SW 1271 (cell line): ENCODE measurements at regions not wholly inside any gene's neighbourhood (a gene's known extent, or its start where the extent isn't known, plus 50 kb on each side); places are given as distances from the start of the nearest gene placed in this dataset.
"Not testable (repeated sequence)": the region's sequence is repeated elsewhere in the genome, so short reads cannot be mapped to it uniquely, and the experiment has no call there.

ENCODE experiments used
- DNase-seq, 2 experiments: peaks; one replicate each; lab custom pipeline; 2025; lab: John Stamatoyannopoulos, UW

DNA sequence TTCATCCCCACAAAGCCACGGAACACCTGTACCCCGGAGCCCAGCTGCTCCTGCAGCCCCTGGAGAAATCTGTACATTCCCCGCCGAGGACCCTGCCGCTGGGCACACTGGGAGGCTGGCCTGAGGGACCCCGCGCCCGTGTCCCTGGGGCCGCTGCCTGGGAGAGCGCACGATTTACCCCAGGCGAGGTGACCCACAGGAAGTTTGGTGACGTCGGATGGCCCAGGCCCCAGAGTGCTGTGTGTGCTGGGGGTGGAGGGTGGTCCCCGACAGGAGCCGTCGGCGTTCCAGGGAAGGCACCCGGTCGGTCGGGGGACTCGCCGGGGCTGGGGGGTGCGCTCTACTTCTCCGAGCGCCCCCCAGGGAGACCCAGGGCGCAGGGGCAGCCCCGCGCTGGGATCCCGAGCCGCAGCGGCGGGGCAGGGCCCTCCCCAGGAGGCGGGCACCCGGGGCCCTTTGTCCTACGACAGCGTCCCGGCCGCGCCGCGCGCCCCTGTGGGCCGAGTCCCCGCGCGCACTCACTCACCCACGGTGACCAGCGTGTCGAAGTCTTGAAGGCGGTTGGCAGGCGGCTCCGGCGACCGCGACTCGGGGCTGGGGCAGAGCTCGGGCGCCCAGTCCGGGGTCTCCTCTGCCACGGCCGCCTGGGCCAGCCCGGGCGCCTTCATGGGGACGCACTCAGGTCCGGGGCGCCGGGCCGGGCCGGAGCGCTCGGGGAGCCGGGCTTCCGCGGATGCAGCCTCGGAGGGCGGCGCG, 206.4 kb upstream of the PRKX start:
- DNase-seq, result not testable (repeated sequence)

DNA sequence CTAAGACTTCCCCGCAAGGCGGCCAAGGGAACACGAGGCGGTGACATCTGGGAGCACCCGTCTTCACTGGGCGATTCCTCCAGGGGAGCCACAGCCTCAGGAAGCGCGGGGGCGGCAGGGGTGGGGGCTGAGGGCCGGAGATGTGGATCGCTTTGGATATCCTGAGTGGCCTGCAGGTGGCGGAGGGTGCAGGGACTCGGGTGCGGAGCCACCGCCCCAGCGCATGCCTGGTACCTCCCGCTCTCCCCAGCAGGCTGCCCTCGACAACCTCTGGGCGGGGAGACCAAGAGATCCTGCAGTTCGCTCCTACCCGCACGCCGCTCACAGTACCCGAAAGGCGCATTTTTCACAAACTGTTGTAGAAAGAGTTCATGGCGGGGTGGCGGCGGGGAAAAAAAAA, 201.4 kb upstream of the PRKX start:
- not testable (repeated sequence) for DNase-seq

DNA sequence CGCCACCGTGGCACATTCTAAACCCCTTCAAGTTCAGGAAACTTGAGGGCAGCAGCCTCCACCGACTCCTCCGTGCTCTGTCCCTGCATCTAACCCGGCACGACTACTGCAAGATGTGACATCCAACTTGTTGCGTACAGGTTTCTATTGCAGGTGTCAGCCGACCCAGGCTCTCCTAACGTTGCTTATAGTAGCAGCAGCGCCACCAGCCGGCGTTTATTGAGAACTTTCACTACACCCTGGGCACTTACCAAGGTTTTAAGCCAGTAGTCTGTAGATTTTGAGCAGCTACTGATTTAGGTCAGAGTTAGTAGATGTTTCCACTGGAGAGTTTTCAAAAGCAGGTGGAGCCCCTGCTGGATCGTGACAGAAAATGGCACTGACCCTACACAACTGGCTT, 200.6 kb upstream of the PRKX start:
- not testable (repeated sequence) for DNase-seq

DNA sequence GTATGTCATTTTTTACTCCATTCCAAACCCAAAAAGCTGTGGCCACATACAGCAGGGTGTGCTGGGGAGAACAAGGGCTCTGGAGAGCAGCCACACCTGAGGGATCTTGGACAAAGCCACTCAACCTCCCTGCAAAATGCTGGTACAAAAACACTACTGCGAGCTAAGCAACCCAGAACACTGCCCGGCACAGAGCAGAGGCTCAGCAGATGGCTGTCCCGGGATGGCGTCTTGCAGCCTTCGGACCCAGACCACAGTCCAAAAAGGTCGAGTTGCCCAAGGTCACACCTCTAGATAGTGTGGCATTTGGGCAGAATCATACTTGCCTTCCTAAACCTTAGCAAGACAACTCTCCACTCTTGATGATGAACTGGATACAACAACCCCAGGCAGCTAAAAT, 197.6 kb upstream of the PRKX start:
- not testable (repeated sequence) for DNase-seq

DNA sequence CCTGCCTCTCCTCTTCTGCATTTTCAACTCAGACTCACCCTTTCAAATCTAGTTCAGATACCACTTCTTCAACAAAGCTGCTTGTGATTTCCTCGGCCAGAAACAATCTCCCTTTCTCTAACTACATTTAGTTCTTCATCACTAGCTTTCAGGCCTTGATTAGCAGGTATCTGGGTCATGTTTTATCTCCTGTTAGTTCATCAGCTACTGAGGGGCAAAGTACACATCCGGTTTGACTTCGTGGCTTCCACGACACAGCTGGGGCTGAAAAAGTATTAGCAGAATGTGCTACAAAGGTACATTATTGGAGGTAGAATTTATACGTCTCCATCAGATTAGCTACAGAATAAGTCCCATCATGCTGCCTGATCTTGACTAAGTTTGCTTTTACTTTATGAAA, 197.2 kb upstream of the PRKX start:
- not testable (repeated sequence) for DNase-seq

DNA sequence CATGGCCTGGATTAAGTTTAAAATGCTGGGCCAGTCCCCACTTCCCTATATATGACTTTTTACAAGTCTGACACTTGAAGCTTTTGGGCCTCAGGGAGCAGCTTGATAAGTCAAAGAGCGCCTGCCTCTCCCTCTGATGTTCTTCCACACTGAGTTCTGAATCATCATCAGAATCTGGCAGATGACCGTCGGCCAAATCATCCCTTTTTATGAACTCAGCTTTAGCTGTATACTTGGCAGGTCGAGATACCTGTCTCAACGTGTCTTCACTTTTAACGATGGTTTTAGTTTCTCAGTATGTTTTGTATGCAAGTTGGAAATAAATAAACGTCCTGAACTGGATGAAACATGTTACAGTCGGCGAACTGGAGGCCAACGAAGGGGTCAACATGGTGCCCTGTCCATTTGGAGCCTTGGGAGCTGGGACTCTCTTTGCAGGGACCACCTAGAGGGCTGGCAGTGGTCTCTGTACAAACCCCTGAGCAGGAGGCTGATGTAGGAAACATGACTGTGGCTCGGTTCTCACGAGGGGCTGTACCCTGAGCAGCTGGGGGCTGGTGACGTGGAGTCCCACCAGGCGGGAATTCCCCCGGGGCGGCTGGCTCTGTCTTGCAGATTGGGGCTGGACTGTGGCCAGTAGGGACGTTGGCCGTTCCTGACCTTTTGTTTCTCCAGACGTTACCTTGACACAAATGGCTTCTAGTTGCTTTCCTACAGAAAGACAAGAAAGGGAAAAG, 192.2 kb upstream of the PRKX start:
- not testable (repeated sequence) for DNase-seq

DNA sequence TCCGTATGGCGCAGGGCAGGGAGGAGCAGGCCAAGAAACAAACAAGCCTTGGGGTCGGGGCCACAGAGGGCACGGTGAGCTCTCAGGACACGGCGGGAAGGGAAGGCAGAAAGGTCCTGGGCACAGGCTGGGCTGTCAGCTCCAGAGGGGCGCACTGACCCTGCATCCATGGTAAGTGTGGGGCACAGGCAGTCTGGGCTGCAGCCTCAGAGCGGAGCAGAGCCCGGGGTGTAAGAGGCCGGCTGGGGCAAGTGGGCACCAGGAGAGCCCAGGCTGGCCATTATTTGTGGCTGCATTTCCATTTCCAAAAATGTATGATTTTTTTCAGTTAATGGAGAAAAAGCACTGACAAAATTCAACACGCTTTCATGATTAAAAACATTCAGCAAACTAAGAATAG, 188.8 kb upstream of the PRKX start:
- not testable (repeated sequence) for DNase-seq

DNA sequence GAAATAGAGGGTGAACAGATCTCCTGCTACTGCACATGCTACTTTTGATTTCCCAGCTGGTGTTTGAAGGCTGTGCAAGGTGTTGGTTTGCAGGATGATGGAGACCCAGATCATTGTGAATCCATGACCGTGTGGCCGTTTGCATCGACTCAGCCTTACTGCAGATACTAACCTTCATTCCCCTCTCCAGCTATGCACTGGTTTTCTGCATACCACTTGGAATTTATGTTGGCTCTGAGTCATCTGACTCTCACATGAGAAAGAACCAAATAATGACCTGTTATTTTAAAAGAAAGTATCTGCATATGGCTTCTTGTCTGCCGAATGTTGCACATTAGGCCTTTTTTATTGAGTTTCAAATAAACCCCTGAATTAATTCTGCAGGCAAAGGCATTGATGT, 183.3 kb upstream of the PRKX start:
- not testable (repeated sequence) for DNase-seq

DNA sequence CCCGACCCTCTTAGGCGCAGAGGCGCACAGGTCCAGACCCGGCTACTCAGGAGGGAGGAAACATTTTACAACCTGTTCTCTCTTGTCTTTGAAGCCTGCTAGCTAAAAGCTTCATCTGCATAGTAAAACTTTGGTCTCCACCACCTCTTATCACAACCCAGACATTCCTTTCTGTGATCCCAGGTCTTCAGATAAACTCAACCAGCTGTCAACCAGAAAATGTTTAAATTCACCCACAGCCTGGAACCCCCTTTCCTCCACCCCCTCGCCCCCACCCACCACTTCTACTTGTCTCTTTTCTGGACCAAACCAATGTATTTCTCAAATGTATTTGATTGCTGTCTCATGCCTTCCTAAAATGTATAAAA, 169.1 kb upstream of the PRKX start:
- DNase-seq, result not testable (repeated sequence)

DNA sequence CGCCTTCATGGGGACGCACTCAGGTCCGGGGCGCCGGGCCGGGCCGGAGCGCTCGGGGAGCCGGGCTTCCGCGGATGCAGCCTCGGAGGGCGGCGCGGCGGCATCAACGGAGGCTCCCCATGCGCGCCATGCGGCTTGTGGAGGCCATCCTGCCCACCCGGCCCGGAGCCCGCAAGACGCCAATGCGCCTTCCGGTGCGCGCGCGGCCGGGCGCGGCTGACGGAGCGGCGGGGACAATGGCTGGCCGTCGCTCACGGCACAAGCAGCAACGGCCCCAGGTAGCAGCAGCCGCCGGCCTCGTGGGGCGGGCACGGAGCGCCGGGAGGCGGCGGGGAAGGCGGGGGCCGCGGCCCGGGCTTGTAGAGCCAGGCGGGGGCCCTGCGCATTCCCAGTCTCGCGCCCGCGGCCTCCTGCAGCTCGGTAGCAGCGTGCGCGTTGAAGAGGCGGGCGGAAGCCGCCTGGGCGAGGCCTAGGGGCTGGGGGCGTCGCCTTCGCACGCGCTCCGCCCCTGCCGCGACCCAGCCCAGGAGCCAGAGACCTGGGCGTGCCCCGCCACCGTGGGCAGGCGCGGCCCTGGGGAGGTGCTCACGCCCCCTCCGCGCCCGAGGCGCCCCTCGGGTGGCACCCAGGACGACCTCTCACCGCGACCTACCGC, 168.6 kb upstream of the PRKX start:
- not testable (repeated sequence) for DNase-seq

DNA sequence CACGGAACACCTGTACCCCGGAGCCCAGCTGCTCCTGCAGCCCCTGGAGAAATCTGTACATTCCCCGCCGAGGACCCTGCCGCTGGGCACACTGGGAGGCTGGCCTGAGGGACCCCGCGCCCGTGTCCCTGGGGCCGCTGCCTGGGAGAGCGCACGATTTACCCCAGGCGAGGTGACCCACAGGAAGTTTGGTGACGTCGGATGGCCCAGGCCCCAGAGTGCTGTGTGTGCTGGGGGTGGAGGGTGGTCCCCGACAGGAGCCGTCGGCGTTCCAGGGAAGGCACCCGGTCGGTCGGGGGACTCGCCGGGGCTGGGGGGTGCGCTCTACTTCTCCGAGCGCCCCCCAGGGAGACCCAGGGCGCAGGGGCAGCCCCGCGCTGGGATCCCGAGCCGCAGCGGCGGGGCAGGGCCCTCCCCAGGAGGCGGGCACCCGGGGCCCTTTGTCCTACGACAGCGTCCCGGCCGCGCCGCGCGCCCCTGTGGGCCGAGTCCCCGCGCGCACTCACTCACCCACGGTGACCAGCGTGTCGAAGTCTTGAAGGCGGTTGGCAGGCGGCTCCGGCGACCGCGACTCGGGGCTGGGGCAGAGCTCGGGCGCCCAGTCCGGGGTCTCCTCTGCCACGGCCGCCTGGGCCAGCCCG, 167.9 kb upstream of the PRKX start:
- DNase-seq, result not testable (repeated sequence)

DNA sequence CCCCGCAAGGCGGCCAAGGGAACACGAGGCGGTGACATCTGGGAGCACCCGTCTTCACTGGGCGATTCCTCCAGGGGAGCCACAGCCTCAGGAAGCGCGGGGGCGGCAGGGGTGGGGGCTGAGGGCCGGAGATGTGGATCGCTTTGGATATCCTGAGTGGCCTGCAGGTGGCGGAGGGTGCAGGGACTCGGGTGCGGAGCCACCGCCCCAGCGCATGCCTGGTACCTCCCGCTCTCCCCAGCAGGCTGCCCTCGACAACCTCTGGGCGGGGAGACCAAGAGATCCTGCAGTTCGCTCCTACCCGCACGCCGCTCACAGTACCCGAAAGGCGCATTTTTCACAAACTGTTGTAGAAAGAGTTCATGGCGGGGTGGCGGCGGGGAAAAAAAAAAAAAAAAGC, 162.9 kb upstream of the PRKX start:
- DNase-seq, result not testable (repeated sequence)

DNA sequence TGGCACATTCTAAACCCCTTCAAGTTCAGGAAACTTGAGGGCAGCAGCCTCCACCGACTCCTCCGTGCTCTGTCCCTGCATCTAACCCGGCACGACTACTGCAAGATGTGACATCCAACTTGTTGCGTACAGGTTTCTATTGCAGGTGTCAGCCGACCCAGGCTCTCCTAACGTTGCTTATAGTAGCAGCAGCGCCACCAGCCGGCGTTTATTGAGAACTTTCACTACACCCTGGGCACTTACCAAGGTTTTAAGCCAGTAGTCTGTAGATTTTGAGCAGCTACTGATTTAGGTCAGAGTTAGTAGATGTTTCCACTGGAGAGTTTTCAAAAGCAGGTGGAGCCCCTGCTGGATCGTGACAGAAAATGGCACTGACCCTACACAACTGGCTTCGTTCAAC, 162.2 kb upstream of the PRKX start:
- not testable (repeated sequence) for DNase-seq

DNA sequence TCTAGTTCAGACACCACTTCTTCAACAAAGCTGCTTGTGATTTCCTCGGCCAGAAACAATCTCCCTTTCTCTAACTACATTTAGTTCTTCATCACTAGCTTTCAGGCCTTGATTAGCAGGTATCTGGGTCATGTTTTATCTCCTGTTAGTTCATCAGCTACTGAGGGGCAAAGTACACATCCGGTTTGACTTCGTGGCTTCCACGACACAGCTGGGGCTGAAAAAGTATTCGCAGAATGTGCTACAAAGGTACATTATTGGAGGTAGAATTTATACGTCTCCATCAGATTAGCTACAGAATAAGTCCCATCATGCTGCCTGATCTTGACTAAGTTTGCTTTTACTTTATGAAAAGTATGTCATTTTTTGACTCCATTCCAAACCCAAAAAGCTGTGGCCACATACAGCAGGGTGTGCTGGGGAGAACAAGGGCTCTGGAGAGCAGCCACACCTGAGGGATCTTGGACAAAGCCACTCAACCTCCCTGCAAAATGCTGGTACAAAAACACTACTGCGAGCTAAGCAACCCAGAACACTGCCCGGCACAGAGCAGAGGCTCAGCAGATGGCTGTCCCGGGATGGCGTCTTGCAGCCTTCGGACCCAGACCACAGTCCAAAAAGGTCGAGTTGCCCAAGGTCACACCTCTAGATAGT, 158.9 kb upstream of the PRKX start:
- not testable (repeated sequence) for DNase-seq

DNA sequence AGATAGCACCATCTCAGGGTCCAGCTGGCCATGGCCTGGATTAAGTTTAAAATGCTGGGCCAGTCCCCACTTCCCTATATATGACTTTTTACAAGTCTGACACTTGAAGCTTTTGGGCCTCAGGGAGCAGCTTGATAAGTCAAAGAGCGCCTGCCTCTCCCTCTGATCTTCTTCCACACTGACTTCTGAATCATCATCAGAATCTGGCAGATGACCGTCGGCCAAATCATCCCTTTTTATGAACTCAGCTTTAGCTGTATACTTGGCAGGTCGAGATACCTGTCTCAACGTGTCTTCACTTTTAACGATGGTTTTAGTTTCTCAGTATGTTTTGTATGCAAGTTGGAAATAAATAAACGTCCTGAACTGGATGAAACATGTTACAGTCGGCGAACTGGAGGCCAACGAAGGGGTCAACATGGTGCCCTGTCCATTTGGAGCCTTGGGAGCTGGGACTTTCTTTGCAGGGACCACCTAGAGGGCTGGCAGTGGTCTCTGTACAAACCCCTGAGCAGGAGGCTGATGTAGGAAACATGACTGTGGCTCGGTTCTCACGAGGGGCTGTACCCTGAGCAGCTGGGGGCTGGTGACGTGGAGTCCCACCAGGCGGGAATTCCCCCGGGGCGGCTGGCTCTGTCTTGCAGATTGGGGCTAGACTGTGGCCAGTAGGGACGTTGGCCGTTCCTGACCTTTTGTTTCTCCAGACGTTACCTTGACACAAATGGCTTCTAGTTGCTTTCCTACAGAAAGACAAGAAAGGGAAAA, 153.8 kb upstream of the PRKX start:
- DNase-seq, result not testable (repeated sequence)

DNA sequence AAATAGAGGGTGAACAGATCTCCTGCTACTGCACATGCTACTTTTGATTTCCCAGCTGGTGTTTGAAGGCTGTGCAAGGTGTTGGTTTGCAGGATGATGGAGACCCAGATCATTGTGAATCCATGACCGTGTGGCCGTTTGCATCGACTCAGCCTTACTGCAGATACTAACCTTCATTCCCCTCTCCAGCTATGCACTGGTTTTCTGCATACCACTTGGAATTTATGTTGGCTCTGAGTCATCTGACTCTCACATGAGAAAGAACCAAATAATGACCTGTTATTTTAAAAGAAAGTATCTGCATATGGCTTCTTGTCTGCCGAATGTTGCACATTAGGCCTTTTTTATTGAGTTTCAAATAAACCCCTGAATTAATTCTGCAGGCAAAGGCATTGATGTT, 144.9 kb upstream of the PRKX start:
- DNase-seq, result not testable (repeated sequence)

DNA sequence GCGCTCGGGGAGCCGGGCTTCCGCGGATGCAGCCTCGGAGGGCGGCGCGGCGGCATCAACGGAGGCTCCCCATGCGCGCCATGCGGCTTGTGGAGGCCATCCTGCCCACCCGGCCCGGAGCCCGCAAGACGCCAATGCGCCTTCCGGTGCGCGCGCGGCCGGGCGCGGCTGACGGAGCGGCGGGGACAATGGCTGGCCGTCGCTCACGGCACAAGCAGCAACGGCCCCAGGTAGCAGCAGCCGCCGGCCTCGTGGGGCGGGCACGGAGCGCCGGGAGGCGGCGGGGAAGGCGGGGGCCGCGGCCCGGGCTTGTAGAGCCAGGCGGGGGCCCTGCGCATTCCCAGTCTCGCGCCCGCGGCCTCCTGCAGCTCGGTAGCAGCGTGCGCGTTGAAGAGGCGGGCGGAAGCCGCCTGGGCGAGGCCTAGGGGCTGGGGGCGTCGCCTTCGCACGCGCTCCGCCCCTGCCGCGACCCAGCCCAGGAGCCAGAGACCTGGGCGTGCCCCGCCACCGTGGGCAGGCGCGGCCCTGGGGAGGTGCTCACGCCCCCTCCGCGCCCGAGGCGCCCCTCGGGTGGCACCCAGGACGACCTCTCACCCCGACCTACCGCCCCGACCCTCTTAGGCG, 130.2 kb upstream of the PRKX start:
- not testable (repeated sequence) for DNase-seq

DNA sequence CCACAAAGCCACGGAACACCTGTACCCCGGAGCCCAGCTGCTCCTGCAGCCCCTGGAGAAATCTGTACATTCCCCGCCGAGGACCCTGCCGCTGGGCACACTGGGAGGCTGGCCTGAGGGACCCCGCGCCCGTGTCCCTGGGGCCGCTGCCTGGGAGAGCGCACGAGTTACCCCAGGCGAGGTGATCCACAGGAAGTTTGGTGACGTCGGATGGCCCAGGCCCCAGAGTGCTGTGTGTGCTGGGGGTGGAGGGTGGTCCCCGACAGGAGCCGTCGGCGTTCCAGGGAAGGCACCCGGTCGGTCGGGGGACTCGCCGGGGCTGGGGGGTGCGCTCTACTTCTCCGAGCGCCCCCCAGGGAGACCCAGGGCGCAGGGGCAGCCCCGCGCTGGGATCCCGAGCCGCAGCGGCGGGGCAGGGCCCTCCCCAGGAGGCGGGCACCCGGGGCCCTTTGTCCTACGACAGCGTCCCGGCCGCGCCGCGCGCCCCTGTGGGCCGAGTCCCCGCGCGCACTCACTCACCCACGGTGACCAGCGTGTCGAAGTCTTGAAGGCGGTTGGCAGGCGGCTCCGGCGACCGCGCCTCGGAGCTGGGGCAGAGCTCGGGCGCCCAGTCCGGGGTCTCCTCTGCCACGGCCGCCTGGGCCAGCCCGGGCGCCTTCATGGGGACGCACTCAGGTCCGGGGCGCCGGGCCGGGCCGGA, 129.5 kb upstream of the PRKX start:
- not testable (repeated sequence) for DNase-seq

DNA sequence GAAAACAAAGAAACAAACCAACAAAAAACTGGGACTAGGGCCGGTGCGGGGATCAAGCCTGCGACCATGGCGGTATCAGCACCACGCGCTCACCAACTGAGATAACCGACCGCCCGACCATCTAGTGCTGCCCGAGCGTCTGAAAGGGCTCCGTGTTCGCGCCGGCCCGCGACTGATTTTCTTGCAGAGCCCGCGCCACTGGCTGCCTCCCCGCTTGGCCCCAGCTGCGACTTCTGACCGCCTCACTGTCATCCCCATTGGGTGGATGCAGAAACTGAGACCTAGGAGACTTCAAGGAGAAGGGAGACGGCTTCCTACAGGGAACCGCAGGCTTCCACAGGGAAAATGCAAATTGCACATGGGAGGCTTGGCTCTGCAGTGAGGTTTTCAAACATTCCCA, 125.3 kb upstream of the PRKX start:
- DNase-seq, result not testable (repeated sequence)
